Vagina (tissue), 2 donors: ENCODE measurements at regions not wholly inside any gene's neighbourhood (a gene's known extent, or its start where the extent isn't known, plus 50 kb on each side); places are given as distances from the start of the nearest gene placed in this dataset.
"Not testable (repeated sequence)": the region's sequence is repeated elsewhere in the genome, so short reads cannot be mapped to it uniquely, and the experiment has no call there.

Experiments
- DNase-seq, 2 donors: peaks; one replicate each; pipeline ENCODE4 v3.0.0-alpha.2; 2017; ENCODE audit errors: extremely low spot score in 2 of 2
- H3K27ac ChIP-seq: fragments of 200-600 bp; sonication (generic); one replicate; pipeline ENCODE4 v1.5.1; 2019
- H3K27me3 ChIP-seq: fragments of 200-600 bp; sonication (generic); one replicate; pipeline ENCODE4 v1.5.1; 2019
- H3K36me3 ChIP-seq, 2 donors: fragments of 200-600 bp; sonication (generic); one replicate each; pipeline ENCODE4 v1.5.1; 2017 to 2019
- H3K4me1 ChIP-seq: fragments of 200-600 bp; sonication (generic); one replicate; pipeline ENCODE4 v1.5.1; 2019
- H3K4me3 ChIP-seq, 2 donors: fragments of 200-600 bp; sonication (generic); 1 replicate in 1 of 2; 2 replicates in 1 of 2; pipeline ENCODE4 v1.5.1; 2016 to 2019
- H3K9me3 ChIP-seq: fragments of 200-600 bp; sonication (generic); one replicate; pipeline ENCODE4 v1.5.1; 2019
- POLR2A ChIP-seq, 2 donors: fragments of 450-650 bp; IDR thresholded peaks; one replicate each; pipeline ENCODE4 v1.6.1; 2017; ENCODE audit warnings: antibody characterized with exemption in 2 of 2, mild to moderate bottlenecking in 2 of 2, moderate library complexity in 2 of 2
- POLR2AphosphoS5 ChIP-seq, 2 donors: sonication (generic); formaldehyde crosslinking; IDR thresholded peaks; one replicate each; pipeline ENCODE4 v1.9.0; 2017; ENCODE audit warnings: antibody characterized with exemption in 2 of 2, mild to moderate bottlenecking in 2 of 2, low read depth in 1 of 2; ENCODE audit not compliant: insufficient read depth in 1 of 2
- intact Hi-C: fragments of 100-400 bp; cut with DNase I; formaldehyde crosslinking; loops from one replicate; pipeline ENCODE4 v1.15.1; 2023
- TF ChIP-seq, protein P1 (sequence below), 3 experiments: fragments of 450-650 bp in 2 of 3; fragments of 200-600 bp in 1 of 3; sonication (generic) in 1 of 3; IDR thresholded peaks; one replicate each; pipeline ENCODE4 v1.5.1; 2017 to 2019; ENCODE audit warnings: antibody characterized with exemption in 3 of 3, mild to moderate bottlenecking in 2 of 3, moderate library complexity in 2 of 3

DNA sequence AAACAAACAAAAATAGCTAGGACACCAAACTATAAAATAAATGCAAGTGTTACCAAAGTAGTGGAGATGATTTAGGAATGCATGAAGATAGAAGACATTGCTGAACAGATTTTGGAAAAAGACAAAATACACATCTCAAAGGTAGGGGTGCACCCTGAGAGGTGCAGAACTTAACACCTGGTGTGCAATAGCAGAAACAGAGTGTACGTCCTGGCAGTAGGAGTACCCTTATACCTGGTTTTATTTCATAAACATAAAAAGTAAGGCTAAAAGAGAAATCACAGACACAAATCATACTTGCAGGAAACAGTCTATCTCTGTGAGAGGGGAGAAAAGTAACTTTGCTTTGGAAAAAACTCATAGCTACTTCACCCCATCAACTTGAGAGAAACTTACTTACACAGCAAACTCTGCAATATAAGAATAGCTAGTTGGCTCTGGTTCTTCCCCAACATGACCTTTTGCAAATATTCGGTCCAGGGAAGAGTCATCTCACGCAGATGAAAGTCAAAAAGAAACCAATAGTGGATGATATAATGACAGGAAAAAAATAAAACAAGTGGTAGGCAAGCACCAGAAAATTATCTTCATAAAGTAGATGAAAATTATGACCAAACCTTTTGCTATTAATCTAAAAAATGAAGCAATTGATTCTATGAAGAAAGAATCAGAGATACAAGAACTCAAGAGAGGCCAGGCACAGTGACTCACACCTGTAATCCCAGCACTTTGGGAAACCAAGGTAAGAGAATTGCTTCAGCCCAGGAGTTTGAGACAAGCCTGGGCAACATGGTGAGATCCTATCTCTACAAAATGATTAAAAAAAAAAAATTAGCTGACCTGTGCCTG lies 108.9 kb upstream of the BNIP2 start:
- TF ChIP-seq, protein P1, sequence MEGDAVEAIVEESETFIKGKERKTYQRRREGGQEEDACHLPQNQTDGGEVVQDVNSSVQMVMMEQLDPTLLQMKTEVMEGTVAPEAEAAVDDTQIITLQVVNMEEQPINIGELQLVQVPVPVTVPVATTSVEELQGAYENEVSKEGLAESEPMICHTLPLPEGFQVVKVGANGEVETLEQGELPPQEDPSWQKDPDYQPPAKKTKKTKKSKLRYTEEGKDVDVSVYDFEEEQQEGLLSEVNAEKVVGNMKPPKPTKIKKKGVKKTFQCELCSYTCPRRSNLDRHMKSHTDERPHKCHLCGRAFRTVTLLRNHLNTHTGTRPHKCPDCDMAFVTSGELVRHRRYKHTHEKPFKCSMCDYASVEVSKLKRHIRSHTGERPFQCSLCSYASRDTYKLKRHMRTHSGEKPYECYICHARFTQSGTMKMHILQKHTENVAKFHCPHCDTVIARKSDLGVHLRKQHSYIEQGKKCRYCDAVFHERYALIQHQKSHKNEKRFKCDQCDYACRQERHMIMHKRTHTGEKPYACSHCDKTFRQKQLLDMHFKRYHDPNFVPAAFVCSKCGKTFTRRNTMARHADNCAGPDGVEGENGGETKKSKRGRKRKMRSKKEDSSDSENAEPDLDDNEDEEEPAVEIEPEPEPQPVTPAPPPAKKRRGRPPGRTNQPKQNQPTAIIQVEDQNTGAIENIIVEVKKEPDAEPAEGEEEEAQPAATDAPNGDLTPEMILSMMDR (IDR thresholded peaks at IDR 0.05) = no peak
- TF ChIP-seq POLR2AphosphoS5 (IDR thresholded peaks at IDR 0.05; ENCODE audit: insufficient read depth in 1 of 2, low read depth in 1 of 2) = no peak
- no peak for TF ChIP-seq POLR2A (IDR thresholded peaks at IDR 0.05)
- no peaks in the 10 kb centered on the region for H3K27me3 ChIP-seq
- no peak for DNase-seq
- H3K27ac ChIP-seq = no peak overlapping the region
- no peaks in the 10 kb centered on the region for H3K9me3 ChIP-seq
- intact Hi-C loops = no loop called here
- H3K4me3 ChIP-seq = no peak overlapping the region
- H3K36me3 ChIP-seq = no peaks in the 10 kb centered on the region
- no peaks in the 10 kb centered on the region for H3K4me1 ChIP-seq

DNA sequence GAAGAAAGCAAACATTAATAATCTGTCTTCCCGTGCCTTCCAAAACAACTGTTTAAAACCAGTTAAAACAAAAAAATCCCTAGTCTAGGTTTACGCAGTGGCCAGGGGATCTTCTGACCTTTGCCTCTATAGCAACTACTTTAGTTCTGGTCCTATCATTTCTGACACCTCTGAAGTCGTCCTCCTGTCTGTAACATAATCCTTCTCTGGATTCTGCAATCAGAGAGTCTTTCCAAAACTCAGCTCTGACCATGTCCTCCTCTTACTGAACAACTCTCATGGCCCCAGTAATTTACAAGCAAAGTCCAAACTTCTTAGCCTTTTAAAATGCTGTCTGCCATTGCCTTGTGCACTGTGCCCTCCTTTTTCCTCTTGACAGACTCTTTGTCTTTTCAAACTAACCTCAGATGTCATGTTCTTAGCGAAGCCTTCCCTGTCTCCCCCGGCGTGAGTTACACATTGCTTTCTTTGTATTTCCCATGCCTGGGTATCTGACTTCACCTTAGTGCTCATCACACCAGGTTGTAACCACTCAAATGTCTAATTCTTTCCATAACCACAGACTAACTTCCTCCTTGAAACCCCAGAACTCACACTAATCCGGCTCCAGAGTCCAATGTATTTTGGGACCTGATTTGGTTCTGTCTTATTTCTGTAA lies 105.2 kb upstream of the BNIP2 start:
- no peaks in the 10 kb centered on the region for H3K36me3 ChIP-seq
- no peaks in the 10 kb centered on the region for H3K27me3 ChIP-seq
- H3K9me3 ChIP-seq = no peaks in the 10 kb centered on the region
- peaks cover 6% of the 10 kb centered on the region for H3K4me1 ChIP-seq
- TF ChIP-seq, protein P1 (IDR thresholded peaks at IDR 0.05) = no peak
- TF ChIP-seq POLR2A (IDR thresholded peaks at IDR 0.05) (no peak), POLR2AphosphoS5 (IDR thresholded peaks at IDR 0.05; ENCODE audit: insufficient read depth in 1 of 2, low read depth in 1 of 2) (no peak)
- H3K27ac ChIP-seq = no peak overlapping the region
- intact Hi-C loops = no loop called here
- no peak for DNase-seq
- no peak overlapping the region for H3K4me3 ChIP-seq

DNA sequence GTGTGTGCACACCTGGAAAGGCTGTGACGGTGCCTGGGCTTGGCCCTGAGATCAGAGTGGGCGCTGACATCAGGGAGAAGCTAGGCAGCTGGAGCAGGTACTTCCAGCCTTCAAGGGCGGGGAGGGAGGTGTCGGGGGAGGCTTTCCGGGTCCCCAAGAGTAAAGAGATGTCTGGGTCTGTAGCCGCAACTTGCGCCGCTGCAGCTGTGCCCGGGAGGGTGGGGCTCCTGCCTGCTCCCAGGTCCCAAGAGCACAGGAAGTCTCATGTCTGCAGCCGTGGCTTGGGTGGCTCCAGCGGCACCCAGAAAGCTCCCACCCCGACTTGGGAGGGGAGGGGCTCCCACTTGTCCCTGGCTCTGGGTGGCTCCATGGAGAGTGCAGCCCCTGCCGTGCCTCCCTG lies 103.2 kb upstream of the BNIP2 start:
- Histone ChIP-seq H3K27me3 (no peaks in the 10 kb centered on the region), H3K9me3 (no peaks in the 10 kb centered on the region), H3K27ac (no peak overlapping the region), H3K4me3 (no peak overlapping the region), H3K36me3 (no peaks in the 10 kb centered on the region), H3K4me1 (peaks cover 6% of the 10 kb centered on the region)
- DNase-seq = no peak
- TF ChIP-seq POLR2A (IDR thresholded peaks at IDR 0.05) (no peak), POLR2AphosphoS5 (IDR thresholded peaks at IDR 0.05; ENCODE audit: insufficient read depth in 1 of 2, low read depth in 1 of 2) (no peak)
- TF ChIP-seq, protein P1 (IDR thresholded peaks at IDR 0.05) = no peak
- intact Hi-C loops = no loop called here

DNA sequence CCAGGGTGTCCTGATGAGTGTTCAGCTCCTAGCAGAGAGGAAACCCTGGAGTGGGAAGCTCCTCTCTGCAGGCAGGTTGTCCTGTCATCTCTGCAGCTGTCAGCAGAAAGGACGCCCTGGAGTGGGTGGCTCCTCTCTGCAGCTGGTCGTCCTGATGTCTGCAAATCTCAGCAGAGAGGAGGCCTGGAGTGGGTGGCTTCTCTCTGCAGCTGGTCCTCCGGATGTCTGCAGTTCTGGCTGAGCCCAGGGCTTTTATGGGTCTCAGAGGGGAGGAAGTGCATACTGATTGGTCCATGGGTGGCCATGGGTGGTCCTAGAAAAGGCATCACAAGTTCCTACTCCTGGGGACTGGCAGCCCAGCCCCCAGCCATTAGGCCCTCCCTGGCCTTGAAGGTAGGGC lies 102.6 kb upstream of the BNIP2 start:
- Histone ChIP-seq H3K36me3 (no peaks in the 10 kb centered on the region), H3K4me3 (no peak overlapping the region), H3K4me1 (peaks cover 6% of the 10 kb centered on the region), H3K27me3 (no peaks in the 10 kb centered on the region), H3K9me3 (no peaks in the 10 kb centered on the region), H3K27ac (no peak overlapping the region)
- TF ChIP-seq, protein P1 (IDR thresholded peaks at IDR 0.05) = no peak
- TF ChIP-seq POLR2A (IDR thresholded peaks at IDR 0.05) (no peak), POLR2AphosphoS5 (IDR thresholded peaks at IDR 0.05; ENCODE audit: insufficient read depth in 1 of 2, low read depth in 1 of 2) (no peak)
- no peak for DNase-seq
- intact Hi-C loops = no loop called here

DNA sequence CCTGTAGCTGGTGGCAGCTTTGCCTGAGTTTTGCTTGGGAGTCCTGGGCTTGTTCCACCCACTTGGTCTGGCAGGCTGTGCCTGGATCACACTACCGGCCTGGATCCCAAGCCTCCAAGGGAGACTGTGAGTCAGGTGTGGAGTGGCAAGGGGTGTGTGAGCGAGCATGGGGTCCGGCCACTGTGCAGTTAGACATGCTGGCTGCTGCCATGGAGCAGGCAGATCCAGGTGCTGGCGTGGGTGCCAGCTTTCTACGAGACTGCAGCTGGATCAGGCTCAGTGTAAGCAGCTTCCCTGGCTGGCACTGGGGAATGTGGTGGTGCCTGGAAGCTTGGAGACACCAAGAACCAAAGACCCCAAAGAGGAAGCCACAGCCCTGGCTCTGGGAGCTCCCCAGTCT lies 102.0 kb upstream of the BNIP2 start:
- no peak for DNase-seq
- no peaks in the 10 kb centered on the region for H3K27me3 ChIP-seq
- no peak overlapping the region for H3K27ac ChIP-seq
- no peaks in the 10 kb centered on the region for H3K36me3 ChIP-seq
- intact Hi-C loops = no loop called here
- TF ChIP-seq, protein P1 (IDR thresholded peaks at IDR 0.05) = no peak
- TF ChIP-seq POLR2AphosphoS5 (IDR thresholded peaks at IDR 0.05; ENCODE audit: insufficient read depth in 1 of 2, low read depth in 1 of 2) = no peak
- no peak for TF ChIP-seq POLR2A (IDR thresholded peaks at IDR 0.05)
- no peak overlapping the region for H3K4me3 ChIP-seq
- no peaks in the 10 kb centered on the region for H3K9me3 ChIP-seq
- peaks cover 6% of the 10 kb centered on the region for H3K4me1 ChIP-seq

DNA sequence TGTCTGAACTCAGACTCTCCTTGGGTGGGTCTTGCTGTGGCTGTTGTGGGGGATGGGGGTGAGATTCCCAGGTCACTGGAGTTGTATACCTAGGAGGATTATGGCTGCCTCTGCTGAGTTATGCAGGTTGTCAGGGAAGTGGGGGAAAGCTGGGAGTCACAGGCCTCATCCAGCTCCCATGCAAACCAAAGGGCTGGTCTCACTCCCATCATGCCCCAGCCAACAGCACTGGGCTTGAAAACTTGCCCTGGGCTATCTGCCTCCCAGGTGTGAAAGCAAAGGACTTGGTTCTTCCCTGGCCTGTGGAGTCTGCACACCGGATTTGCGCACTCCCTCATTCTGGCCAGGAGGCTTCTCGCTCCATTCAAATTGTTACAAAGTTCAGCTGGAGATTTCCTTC lies 97.3 kb upstream of the BNIP2 start:
- intact Hi-C loops, H3K27me3 ChIP-seq, H3K9me3 ChIP-seq, H3K36me3 ChIP-seq, H3K27ac ChIP-seq, H3K4me1 ChIP-seq, DNase-seq, H3K4me3 ChIP-seq: not testable (repeated sequence)

DNA sequence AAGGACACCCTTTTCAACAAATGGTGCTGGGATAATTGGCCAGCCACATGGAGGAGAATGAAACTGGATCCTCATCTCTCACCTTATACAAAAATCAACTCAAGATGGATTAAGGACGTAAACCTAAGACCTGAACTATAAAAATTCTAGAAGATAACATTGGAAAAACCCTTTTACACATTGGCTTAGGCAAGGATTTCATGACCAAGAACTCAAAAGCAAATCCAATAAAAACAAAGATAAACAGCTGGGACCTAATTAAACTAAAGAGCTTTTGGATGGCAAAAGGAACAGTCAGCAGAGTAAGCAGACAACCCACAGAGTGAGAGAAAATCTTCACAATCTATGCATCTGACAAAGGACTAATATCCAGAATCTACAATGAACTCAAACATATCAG lies 96.9 kb upstream of the BNIP2 start:
- H3K27ac ChIP-seq, H3K9me3 ChIP-seq, DNase-seq, intact Hi-C loops, H3K4me3 ChIP-seq, H3K36me3 ChIP-seq, H3K4me1 ChIP-seq, H3K27me3 ChIP-seq: not testable (repeated sequence)
